T-helper 22 cell (primary cell): ENCODE measurements at regions not wholly inside any gene's neighbourhood (a gene's known extent, or its start where the extent isn't known, plus 50 kb on each side); places are given as distances from the start of the nearest gene placed in this dataset.
"Not testable (repeated sequence)": the region's sequence is repeated elsewhere in the genome, so short reads cannot be mapped to it uniquely, and the experiment has no call there.

Experiments used
- DNase-seq: peaks from one replicate; pipeline ENCODE4 v3.0.0-alpha.2; 2020; ENCODE audit warnings: low read depth

DNA sequence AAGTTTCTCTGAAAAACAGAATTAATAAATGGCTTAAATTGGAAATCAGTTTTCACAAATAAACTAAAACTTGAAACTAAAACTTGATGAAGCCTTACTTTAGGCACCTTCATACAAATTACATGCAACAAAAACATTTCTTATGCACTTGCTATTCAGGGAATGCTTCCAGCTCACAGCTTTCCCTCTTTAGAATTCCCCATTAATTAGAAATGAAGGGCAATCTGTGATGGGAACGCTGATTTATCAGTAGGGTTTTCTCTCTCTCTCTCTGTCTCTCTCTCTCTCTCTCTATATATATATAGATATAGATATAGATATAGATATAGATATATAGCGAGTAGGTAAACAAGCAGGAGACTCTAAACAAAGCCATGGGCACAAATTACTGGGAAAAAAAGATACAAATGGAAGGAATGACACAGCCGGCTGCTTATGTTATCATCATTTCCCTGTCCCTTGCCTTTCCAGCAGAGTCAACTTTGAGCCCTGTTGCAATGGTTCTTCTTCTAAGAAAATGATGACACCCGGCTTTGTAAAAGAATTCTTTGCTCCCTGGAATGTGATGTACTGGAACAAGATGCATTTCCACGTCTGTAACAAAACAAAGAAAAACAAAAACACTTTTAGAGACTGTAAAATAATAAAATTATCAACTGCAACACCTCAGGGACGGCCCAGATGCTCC, 1121.6 kb upstream of the TMEM132C start:
- DNase-seq, result no peak

DNA sequence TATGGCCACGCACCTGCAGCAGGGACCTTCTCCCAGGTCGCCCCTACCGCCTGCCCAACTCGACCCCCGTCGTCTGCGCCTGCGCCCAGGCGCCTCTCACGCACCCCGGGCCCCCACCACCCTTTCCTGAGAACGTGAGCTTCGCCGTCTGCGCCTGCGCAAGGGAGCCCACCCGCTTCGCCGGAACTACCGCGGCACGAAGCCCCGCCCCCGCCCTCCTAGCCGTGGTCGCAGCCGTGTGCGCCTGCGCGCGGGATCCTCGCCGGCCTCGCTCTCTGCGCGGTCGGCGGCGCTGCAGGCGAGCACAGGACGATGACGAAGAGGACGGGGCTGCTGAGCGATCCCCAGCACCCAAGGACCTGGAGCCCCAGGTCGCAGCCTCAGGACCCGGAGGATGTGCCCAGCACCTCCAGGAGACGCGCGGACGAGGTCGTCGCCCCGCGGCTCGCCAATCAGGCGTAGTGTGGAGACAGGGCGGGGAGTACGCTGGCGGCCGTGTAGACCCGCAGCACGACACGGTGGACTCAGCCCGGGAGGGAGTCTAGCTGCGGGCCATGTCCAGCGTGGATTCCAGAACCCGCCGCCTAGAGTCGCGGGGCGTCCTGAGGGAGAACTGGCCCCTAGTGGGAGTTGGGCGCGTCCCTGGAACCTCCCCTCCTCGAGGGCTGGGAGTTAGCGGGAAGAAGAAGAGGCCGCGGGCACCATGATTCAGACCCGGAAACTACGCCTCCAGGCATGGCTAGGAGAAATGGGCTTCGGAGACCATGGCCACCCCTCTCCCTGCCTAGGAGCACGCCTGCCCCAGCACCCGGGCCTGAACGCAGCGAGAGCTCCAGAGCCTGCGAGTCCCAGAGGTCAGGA, 1120.8 kb upstream of the TMEM132C start:
- DNase-seq, result peak; percentile 31

DNA sequence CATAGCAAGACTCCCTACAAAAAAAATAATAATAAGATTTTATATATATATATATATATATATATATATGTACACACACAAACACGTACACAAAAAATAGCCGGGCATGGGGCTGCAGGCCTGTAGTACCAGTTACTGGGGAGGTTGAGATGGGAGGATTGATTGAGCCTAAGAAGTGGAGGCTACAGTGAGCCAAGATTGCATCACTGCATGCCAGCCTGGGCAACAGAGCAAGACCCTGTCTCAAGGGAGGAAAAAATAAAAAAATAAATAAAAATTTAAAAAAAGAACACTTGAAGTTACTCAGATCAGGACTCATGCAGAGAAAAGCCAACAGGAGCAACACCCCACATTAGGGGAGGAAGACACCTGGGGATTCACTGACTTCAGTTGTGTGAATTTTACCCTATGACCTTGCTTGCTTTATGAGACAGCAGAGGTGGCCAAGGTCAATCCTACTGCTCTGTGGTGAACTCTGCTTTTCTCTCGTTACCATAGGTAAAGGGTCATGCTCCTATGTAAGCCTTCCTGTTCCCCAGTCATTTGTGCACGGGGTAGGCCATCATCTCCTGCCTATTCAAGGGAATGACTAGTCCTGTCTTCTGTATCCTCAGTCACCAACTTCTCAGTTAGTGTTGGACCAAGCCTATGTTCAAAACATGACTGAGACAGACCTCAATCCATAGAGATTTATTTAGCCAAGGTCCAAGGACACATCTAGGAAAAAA, 1119.8 kb upstream of the TMEM132C start:
- DNase-seq, result no peak

DNA sequence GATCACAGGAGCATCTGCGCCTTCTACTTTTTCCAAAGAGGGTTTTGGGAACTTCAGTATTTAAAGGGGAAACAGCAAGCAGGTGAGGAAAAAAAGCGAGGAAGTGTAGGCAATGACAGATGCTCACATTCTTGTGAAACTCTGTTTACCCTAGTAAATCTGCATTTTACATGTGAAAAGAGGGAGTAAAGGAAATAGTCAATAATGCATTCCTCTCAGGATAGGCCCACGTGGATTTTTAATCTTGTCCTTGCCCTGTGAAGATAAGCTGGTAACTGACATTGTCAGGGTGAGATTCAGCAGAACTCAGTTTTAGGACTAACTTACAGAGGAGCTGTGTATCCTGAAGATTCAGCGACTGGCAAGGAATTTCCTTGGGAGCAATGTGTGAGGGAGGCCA, 1119.2 kb upstream of the TMEM132C start:
- no peak for DNase-seq

DNA sequence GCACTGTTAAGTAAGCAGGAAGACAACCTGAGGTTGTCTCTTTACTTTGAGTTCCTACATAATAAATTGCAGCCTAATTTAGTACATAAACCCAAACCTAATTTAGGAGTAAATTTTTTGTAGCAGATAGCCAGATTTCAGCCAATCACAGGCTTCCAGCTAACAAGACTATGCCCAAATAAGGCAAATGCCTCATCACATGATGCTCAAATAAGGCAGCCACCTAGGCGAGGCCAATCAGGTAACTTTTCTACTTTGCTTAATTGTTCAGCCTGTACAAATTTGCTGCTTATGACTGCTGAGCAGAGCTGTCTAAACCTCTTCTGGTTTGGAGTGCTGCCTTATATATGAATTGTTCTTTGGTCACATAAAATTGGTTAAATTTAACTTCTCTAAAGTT, 1118.7 kb upstream of the TMEM132C start:
- no peak for DNase-seq

DNA sequence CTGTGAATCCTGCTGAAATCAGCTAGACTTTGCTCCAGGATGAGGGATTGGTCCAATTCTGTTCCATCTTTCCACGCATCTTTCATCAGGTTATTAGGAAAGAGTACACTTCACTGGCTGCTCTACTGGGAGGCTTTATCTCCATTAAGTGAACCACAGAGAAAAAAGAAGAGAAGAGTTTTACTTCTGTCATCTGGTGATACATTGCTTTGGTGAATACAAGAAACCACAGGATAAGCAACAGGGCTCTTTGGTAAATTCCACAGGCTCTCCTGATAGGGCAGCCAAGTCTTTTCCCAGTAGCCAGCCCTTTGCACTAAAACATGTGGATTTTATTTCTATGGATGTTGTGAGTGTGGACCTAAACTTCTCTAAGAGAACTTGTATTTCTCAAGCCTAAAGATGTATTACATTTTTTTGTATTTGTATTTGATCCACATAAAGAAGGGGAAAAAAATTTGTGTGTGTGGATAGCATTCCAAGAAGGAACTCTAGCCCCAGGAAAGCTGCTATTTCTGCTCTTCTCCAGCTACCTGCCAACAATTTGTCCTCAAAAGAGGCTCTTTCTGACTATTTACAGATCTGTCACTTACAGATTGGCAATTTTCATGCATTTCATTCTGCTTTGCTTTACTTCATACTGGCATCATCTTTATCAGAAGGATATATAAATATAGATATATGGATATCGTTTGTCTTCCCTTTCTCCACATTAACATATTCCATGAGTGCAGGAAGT, 1117.6 kb upstream of the TMEM132C start:
- no peak for DNase-seq

DNA sequence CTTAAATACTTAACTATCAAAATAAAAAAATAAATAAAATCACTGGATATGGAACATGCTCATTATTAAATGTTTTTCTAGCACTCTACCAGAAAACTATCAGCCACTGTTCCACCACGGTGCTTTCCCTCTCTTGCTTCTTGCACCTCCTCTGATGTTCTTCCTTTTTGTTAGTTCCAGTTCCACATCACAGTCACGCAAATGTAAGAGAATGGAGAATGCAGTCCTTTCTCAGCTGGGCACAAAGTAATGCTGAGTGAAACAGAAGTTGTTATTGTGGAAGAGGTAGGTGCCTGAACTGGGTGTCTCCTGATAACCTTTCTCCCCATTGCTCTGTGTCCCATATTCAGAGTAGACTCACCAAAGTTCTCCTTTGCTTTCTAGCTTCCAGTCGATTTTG, 1116.9 kb upstream of the TMEM132C start:
- DNase-seq, result no peak

DNA sequence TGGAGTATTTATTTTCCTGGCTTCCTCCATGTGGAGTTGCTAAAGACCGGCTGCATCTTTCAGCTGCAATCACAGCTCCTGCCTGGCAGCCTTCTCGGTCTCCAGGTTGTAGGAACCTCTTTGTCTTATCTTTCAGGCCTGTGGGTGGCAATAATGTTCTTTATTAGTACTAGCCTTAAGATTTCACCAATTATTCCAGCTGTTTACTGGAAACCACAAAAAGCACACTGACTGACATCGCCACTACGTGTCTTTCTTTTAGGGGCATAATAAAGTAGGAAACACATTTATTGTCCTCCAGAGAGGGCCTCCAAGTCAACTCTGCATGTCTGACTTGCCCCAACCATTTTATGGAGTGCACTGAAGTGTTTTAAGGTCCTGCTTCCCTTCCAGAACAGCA, 1116.5 kb upstream of the TMEM132C start:
- no peak for DNase-seq

DNA sequence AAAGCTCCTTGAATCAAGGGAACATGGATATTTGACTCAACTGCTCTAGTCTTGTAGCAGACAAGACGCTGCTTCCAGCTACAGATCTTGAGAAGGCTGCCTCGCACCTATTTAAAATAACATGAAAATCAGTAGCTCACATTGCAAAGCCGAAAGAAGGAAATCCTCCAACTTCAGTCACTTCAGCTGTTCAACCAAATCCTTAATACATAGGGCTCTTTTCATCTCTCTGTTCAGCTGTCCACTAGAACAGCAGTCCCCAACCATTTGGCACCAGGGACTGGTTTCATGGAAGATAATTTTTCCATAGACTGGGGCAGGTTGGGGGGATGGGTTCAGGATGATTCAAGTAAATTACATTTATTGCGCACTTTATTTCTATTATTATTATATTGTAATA, 1116.0 kb upstream of the TMEM132C start:
- DNase-seq, result no peak

DNA sequence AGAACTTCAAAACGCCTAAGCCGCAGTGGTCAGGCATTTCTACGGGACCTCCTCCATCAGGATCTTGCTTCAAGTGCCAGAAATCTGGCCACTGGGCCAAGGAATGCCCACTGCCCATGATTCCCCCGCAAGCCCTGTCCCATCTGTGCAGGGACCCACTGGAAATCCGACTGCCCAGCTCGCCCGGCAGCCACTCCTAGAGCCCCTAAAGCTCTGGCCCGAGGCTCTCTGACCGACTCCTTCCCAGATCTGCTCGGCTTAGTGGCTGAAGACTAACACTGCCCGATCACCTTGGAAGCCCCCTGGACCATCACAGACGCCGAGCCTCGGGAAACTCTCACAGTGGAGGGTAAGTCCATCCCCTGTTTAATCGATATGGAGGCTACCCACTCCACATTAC, 1113.0 kb upstream of the TMEM132C start:
- DNase-seq, result no peak

DNA sequence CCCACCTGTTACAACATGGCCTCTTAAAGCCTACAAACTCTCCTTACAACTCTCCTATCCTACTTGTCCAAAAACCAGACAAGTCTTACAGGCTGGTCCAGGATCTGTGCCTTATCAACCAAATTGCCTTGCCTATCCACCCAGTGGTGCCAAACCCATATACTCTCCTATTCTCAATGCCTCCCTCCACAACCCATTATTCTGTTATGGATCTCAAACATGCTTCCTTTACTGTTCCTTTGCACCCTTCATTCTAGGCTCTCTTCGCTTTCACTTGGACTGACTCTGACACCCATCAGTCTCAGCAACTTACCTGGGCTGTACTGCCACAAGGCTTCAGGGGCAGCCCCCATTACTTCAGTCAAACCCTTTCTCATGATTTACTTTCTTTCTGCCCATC, 1112.1 kb upstream of the TMEM132C start:
- DNase-seq, result not testable (repeated sequence)

DNA sequence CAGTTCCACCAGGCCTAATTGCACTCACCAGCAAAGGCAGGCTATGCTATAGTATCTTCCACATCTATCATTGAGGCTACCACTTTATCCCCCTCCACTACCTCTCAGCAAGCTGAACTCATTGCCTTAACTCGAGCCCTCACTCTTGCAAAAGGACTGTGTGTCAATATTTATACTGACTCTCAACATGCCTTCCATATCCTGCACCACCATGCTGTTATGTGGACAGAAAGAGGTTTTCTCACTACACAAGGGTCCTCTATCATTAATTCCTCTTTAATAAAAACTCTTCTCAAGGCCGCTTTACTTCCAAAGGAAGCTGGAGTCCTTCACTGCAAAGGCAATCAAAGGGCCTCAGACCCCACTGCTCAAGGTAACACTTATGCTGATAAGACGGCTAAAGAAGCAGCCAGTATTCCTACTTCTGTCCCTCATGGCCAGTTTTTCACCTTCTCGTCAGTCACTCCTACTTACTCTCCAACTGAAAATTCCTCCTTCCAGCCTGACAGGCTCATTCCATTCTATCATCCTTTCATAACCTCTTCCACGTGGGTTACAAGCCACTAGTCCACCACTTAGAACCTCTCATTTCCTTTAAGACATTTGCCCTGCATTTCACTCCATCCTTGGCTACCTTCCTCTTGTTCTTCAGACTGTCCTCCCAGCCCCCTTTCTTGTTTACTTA, 1110.9 kb upstream of the TMEM132C start:
- DNase-seq, result not testable (repeated sequence)

DNA sequence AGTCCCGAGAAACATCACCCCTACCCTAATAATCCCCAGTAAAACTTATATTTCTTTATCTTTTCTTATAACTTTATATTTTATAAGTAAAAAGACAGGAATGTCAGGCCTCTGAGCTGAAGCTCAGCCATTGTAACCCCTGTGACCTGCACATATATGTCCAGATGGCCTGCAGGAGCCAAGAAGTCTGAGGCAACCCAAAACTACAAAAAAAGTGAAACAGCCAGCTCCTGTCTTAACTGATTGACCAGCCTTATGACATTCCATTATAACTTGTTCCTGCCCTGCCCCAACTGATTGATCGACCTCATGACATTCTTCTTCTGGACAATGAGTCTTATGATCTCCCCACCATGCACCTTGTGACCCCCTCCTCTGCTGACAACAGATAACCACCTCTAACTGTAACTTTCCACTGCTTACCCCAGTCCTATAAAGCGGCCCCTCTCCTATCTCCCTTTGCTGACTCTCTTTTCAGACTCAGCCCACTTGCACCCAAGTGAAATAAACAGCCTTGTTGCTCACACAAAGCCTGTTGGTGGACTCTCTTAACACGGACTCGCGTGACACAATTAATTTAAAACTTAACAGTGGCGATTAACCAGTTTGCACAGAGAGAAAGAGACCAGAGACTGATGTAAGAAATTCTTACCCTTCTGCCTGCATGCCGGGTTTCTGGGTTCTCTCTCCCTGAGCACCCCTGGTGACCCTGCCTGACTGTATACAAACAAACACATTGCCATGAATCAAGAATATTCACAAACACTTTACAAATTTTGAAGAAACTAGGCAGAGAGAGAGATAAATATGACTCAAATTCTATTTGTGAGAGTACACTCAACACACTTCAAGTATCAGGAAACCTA, 1109.2 kb upstream of the TMEM132C start:
- DNase-seq, result not testable (repeated sequence)

DNA sequence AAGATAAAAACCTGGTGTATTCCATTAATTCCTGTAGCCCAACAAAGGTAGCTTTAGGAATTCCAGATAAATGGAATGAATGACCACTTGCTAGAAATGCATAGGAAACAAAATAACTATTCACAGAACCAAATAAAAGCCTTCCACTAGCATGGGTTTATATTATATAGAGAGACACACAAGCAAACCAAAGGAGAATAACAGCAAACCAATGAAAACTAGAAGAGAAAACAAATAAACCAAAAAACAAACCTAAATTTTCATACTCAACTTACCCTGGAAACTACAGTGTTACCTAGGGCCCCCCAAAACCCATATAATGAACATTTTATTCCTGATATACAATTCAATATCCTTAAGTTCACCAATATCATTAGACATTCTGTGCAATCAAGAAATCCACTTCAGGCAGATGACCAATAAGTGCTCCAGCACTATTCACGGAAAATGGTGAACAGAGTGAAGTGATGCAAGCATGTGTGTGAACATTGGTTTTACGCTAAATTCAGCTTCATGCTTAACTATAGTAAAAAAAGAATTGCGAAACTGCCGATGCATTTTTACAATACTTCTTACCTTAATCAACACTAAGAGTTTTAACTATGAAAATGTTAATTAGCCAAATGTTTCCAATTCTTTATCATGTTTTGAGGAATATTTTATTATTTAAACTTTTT, 1108.4 kb upstream of the TMEM132C start:
- no peak for DNase-seq

DNA sequence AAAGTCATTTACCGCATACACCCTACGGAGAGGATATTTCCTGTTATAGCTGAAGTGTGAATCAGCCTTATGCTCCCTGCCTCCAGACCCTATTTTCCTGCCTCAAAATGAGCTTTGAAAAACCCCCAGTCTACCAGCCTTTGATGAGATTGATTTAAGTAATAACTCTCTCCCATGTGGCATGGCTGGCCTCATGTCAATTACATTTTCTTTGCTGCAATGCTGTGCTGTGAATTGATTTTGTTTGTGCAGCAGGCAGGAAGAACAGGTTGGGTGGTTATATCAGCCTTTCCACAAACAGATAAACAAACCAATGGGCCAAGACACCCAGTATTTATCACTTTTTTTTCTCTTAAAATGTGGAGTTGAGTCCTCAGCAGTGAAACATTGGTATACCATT, 1105.5 kb upstream of the TMEM132C start:
- no peak for DNase-seq

DNA sequence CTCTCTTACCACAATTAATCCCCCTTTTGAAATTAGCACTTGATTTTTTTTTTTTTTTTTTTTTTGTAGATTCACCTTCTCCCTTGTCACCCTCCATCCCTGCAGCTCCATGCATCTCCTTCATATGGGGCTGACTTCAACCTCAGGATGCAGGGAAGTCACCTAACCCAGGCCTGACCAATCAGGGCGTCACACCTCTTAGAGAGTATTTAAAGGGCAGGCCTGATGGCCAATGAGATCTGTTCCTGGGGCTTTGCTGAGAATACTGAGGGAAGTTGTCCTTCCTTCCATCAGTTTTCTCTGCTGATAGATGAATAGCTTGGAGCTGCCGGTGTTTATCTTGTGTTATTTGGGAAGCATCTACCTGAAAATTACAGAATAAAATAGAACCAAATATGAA, 1104.7 kb upstream of the TMEM132C start:
- no peak for DNase-seq

DNA sequence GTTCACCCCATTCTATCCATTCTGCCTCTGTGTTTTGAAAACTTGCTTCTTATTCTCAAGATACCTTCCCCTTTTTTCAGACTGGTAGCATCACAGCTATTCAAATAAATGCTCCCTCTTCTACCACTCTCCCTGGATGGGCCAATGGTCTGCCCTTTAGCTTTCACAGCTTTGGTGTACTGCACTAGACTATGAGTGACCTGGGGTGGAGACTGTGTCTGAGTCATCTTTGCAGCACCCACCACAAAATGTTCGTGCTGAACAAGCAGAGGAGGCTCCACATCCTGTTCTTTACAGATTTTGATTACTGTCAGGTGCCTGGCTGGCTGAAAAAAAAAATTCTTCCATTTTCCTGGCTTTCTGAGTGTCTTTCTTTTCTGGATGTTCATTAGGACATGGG, 1104.1 kb upstream of the TMEM132C start:
- peak; percentile 36 for DNase-seq

DNA sequence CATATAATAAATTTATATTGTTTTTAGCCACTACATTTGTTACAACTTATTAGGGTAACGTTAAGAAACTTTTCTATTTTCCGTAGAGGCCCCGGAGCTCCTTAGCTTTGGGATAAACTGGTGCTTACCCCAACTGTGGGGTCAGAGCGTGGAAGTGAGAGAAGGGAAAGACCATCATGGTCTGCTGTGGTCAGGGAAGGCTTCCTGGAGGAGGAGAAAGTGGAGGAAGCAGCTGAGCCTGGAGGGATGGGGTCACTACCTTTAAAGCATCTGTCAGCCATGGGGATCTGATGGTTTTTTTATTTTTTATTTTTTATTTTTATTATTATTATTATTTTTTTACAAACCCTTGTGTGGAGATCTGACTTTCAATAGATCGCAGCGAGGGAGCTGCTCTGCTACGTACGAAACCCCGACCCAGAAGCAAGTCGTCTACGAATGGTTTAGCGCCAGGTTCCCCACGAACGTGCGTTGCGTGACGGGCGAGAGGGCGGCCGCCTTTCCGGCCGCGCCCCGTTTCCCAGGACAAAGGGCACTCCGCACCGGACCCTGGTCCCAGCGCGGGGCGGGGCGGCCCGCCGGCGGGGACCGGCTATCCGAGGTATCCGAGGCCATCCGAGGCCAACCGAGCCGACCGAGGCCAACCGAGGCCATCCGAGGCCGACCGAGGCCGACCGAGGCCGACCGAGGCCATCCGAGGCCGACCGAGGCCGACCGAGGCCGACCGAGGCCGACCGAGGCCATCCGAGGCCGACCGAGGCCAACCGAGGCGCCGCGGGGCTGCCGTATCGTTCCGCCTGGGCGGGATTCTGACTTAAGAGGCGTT, 1101.2 kb upstream of the TMEM132C start:
- DNase-seq, result peak; percentile 66
